ENCODE measurements at regions not wholly inside any gene's neighbourhood (a gene's known extent, or its start where the extent isn't known, plus 50 kb on each side); places are given as distances from the start of the nearest gene placed in this dataset.

GRCh38 chr10:121362026-121362425 lies 236.2 kb downstream of the FGFR2 start:
- TF ChIP-seq CTCF (IDR thresholded peaks at IDR 0.05; ENCODE audit: control insufficient read depth, insufficient read depth, low read depth, low read length, missing control alignments): no peak
- no peak overlapping the region for H3K4me3 ChIP-seq (ENCODE audit: control insufficient read depth, low read depth, low read length)
- DNase-seq (ENCODE audit: low read depth): no peak

DNA sequence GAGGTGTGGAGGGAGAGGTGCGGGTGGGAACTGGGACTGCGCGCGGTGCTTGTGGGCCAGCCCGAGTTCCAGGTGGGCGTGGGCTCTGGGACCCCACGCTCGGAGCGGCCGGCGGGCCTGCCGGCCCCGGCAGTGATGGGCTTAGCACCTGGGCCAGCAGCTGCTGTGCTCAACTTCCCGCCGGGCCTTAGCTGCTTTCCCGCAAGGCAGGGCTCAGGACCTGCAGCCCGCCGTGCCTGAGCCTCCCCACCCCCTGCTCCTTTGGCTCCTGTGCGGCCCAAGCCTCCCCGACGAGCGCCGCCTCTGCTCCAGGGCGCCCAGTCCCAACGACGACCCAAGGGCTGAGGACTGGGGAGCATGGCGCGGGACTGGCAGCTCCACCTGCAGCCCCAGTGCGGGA lies 232.7 kb downstream of the FGFR2 start:
- no peak overlapping the region for H3K4me3 ChIP-seq (ENCODE audit: control insufficient read depth, low read depth, low read length)
- no peak for TF ChIP-seq CTCF (IDR thresholded peaks at IDR 0.05; ENCODE audit: control insufficient read depth, insufficient read depth, low read depth, low read length, missing control alignments)
- no peak for DNase-seq (ENCODE audit: low read depth)

DNA sequence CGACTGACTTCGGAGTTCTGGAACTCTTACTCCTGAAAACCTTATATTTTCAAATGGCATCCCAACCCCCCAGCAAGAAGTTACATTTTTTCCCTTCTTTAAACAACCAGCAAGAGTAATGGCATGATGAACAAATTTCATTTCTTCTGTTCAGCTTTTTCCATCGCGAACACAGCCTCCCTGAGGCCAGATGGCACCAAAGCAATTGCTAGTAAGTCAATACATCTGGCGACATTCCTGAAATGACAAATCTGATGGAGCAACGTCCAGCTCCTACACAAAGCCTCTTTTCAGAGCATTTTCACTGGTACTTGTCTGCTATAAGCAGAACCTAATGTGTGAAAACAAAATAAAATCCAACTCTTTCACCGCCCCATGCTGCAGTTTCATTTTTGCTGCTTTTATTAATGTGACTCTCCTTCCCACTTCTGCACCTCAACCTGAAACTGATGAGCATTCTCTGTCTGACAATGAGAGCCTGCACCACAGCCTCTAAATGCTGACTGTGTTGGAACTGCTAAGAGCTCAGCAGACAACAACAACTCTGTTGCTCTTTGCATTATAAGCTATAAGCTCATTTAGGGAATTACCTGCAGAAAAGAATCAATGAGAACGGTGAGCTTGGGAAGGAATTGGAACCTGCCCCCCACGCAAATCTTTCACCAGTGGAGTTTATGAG lies 229.8 kb downstream of the FGFR2 start:
- H3K4me3 ChIP-seq (ENCODE audit: control insufficient read depth, low read depth, low read length): no peak overlapping the region
- no peak for TF ChIP-seq CTCF (IDR thresholded peaks at IDR 0.05; ENCODE audit: control insufficient read depth, insufficient read depth, low read depth, low read length, missing control alignments)
- no peak for DNase-seq (ENCODE audit: low read depth)

GRCh38 chr10:121369616-121370015 lies 228.6 kb downstream of the FGFR2 start:
- no peak for DNase-seq (ENCODE audit: low read depth)
- no peak overlapping the region for H3K4me3 ChIP-seq (ENCODE audit: control insufficient read depth, low read depth, low read length)

GRCh38 chr10:121371836-121372235 lies 226.4 kb downstream of the FGFR2 start:
- H3K4me3 ChIP-seq (ENCODE audit: control insufficient read depth, low read depth, low read length): no peak overlapping the region
- no peak for DNase-seq (ENCODE audit: low read depth)
- TF ChIP-seq CTCF (IDR thresholded peaks at IDR 0.05; ENCODE audit: control insufficient read depth, insufficient read depth, low read depth, low read length, missing control alignments): no peak

More at GRCh38 chr10:121369616-121370015, 228.6 kb downstream of the FGFR2 start:
- no peak for TF ChIP-seq CTCF (IDR thresholded peaks at IDR 0.05; ENCODE audit: control insufficient read depth, insufficient read depth, low read depth, low read length, missing control alignments)

DNA sequence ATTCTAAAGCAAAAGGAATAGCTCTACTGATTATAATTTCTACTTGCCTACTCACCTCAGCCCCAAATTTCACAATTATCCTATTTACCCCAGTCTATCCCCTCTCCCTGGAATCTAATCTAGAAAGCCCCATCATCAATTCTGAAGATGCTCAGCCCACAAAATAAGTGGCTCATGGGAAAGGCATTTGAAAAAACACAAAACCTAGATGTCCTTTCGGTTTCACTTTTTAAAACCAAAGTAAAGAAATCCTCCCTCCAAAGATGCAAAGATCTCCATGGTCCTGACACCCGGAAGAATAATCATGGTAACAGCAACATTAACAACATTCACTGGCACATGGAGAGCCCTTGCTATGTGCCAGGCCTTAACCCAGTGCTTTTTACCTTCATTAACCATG lies 224.8 kb downstream of the FGFR2 start:
- no peak overlapping the region for H3K4me3 ChIP-seq (ENCODE audit: control insufficient read depth, low read depth, low read length)
- no peak for DNase-seq (ENCODE audit: low read depth)
- no peak for TF ChIP-seq CTCF (IDR thresholded peaks at IDR 0.05; ENCODE audit: control insufficient read depth, insufficient read depth, low read depth, low read length, missing control alignments)

Data from AG09309 (cell line).